Activated CD4-positive, alpha-beta T cell treated with anti-CD3 and anti-CD28 coated beads for 4 hours (primary cell): ENCODE measurements at regions not wholly inside any gene's neighbourhood (a gene's known extent, or its start where the extent isn't known, plus 50 kb on each side); places are given as distances from the start of the nearest gene placed in this dataset.

ENCODE experiments used
- DNase-seq, 2 donors: peaks; one replicate each; pipeline ENCODE4 v3.0.0-alpha.2; 2020

- peak; percentile 60 to 65 for DNase-seq
These were observed 106.8 kb upstream of the CLMP start for GRCh38 chr11:123301696-123302400.

- DNase-seq: no peak
These were observed 106.1 kb upstream of the CLMP start for GRCh38 chr11:123301013-123301591.

GRCh38 chr11:123299721-123300120 is 104.7 kb upstream of the CLMP start:
- no peak for DNase-seq

GRCh38 chr11:123298488-123299447 is 103.7 kb upstream of the CLMP start:
- DNase-seq: no peak

- DNase-seq: no peak
These were observed 97.6 kb upstream of the CLMP start for GRCh38 chr11:123292647-123293046.

GRCh38 chr11:123291201-123291869 is 96.3 kb upstream of the CLMP start:
- DNase-seq: no peak

- DNase-seq: no peak
These were observed 91.7 kb upstream of the CLMP start for GRCh38 chr11:123286761-123287160.

- no peak for DNase-seq
These were observed 91.2 kb upstream of the CLMP start for GRCh38 chr11:123286255-123286654.

- no peak for DNase-seq
These were observed 89.4 kb upstream of the CLMP start for GRCh38 chr11:123284454-123284853.

GRCh38 chr11:123282597-123282996 is 87.5 kb upstream of the CLMP start:
- no peak for DNase-seq

- DNase-seq: no peak
These were observed 78.6 kb upstream of the CLMP start for GRCh38 chr11:123273616-123274015.

- no peak for DNase-seq
These were observed 77.5 kb upstream of the CLMP start for GRCh38 chr11:123272565-123272964.

GRCh38 chr11:123268156-123268555 is 73.1 kb upstream of the CLMP start:
- no peak for DNase-seq

GRCh38 chr11:123265951-123266350 is 70.9 kb upstream of the CLMP start:
- DNase-seq: no peak

GRCh38 chr11:123264431-123264780 is 69.4 kb upstream of the CLMP start:
- no peak for DNase-seq

GRCh38 chr11:123261345-123262106 is 66.5 kb upstream of the CLMP start:
- peak; percentile 56 to 61 for DNase-seq

GRCh38 chr11:123260511-123261211 is 65.6 kb upstream of the CLMP start:
- DNase-seq: no peak

- DNase-seq: no peak
These were observed 63.8 kb upstream of the CLMP start for GRCh38 chr11:123258877-123259276.

GRCh38 chr11:123257370-123257769 is 62.3 kb upstream of the CLMP start:
- DNase-seq: no peak

- DNase-seq: no peak
These were observed 60.9 kb upstream of the CLMP start for GRCh38 chr11:123255909-123256308.

GRCh38 chr11:123254357-123254756 is 59.3 kb upstream of the CLMP start:
- no peak for DNase-seq

GRCh38 chr11:123253911-123254310 is 58.9 kb upstream of the CLMP start:
- DNase-seq: no peak
